Osteoblast (primary cell): ENCODE measurements at regions not wholly inside any gene's neighbourhood (a gene's known extent, or its start where the extent isn't known, plus 50 kb on each side); places are given as distances from the start of the nearest gene placed in this dataset.
A peak's percentile ranks its signal among the peaks of the same experiment; 100 is the strongest.

Experiments
- DNase-seq: peaks from one replicate; pipeline ENCODE4 v3.0.0; 2011; ENCODE audit warnings: low spot score, mixed read lengths; ENCODE audit not compliant: insufficient read length; ENCODE audit errors: missing footprints
- H2AFZ ChIP-seq: 2 replicates; pipeline ENCODE4 v1.6.0; 2011; ENCODE audit warnings: mild to moderate bottlenecking, low read length
- H3K27ac ChIP-seq: 2 replicates; pipeline ENCODE4 v1.5.1; 2011; ENCODE audit warnings: mild to moderate bottlenecking, low read depth, low read length, moderate library complexity
- H3K27me3 ChIP-seq: 2 replicates; pipeline ENCODE4 v1.6.0; 2012; ENCODE audit warnings: mild to moderate bottlenecking, control low read depth, inconsistent platforms, low read length, moderate library complexity; ENCODE audit not compliant: insufficient read depth
- H3K36me3 ChIP-seq: 2 replicates; pipeline ENCODE4 v1.5.1; 2011; ENCODE audit warnings: mild to moderate bottlenecking, low read length, control low read depth, moderate library complexity; ENCODE audit not compliant: insufficient read depth
- H3K4me1 ChIP-seq: 2 replicates; pipeline ENCODE4 v1.5.1; 2011; ENCODE audit warnings: mild to moderate bottlenecking, low read length, control low read depth, moderate library complexity; ENCODE audit not compliant: insufficient read depth
- H3K4me2 ChIP-seq: 2 replicates; pipeline ENCODE4 v1.6.0; 2011; ENCODE audit warnings: mild to moderate bottlenecking, low read length; ENCODE audit not compliant: insufficient read depth
- H3K4me3 ChIP-seq: fragments of 200-600 bp; sonication (generic); 3 replicates; pipeline ENCODE4 v1.5.1; 2012; ENCODE audit warnings: mild to moderate bottlenecking, low read length, inconsistent platforms; ENCODE audit not compliant: insufficient read depth
- H3K79me2 ChIP-seq: 2 replicates; pipeline ENCODE4 v1.6.0; 2012; ENCODE audit warnings: mild to moderate bottlenecking, low read length, control low read depth, inconsistent platforms; ENCODE audit not compliant: insufficient read depth
- H3K9me3 ChIP-seq: 2 replicates; pipeline ENCODE4 v1.5.1; 2011; ENCODE audit warnings: low read depth, low read length, control low read depth
- H4K20me1 ChIP-seq: 2 replicates; pipeline ENCODE4 v1.6.0; 2012; ENCODE audit warnings: mild to moderate bottlenecking, low read length, control low read depth; ENCODE audit not compliant: insufficient read depth
- TF ChIP-seq, protein P1 (sequence below): IDR thresholded peaks from 2 replicates; pipeline ENCODE4 v1.5.1; 2011; ENCODE audit warnings: mild to moderate bottlenecking, low read depth, low read length, moderate library complexity; ENCODE audit errors: extremely low read depth

DNA sequence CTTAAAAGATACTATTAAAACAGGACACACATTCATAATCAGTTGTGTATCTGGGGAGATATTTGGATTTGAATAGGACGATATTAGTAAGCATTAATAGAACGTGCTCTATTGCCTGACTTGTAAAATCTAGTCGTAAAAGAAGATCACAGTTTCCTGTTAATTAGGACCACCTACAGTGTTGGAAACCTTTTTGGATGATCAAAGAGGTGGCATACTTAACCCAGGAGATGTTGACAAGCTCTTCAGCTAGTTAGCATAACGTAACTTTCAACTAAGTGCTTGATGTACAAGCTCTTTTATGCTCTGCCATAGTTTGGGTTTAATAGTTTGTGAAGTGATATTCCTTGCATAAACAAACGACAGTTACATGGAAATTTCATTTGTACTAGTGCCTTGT is 293.3 kb upstream of the NR5A2 start:
- Histone ChIP-seq H4K20me1 (no peaks in the 10 kb centered on the region), H3K27me3 (no peaks in the 10 kb centered on the region), H3K27ac (no peak overlapping the region), H3K4me2 (peak overlapping the region; percentile 37), H3K9me3 (no peaks in the 10 kb centered on the region), H3K79me2 (no peaks in the 10 kb centered on the region), H3K4me3 (no peak overlapping the region), H3K36me3 (no peaks in the 10 kb centered on the region), H2AFZ (peak overlapping the region; percentile 64), H3K4me1 (no peaks in the 10 kb centered on the region)
- TF ChIP-seq, protein P1, sequence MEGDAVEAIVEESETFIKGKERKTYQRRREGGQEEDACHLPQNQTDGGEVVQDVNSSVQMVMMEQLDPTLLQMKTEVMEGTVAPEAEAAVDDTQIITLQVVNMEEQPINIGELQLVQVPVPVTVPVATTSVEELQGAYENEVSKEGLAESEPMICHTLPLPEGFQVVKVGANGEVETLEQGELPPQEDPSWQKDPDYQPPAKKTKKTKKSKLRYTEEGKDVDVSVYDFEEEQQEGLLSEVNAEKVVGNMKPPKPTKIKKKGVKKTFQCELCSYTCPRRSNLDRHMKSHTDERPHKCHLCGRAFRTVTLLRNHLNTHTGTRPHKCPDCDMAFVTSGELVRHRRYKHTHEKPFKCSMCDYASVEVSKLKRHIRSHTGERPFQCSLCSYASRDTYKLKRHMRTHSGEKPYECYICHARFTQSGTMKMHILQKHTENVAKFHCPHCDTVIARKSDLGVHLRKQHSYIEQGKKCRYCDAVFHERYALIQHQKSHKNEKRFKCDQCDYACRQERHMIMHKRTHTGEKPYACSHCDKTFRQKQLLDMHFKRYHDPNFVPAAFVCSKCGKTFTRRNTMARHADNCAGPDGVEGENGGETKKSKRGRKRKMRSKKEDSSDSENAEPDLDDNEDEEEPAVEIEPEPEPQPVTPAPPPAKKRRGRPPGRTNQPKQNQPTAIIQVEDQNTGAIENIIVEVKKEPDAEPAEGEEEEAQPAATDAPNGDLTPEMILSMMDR: no peak
- DNase-seq: no peak

DNA sequence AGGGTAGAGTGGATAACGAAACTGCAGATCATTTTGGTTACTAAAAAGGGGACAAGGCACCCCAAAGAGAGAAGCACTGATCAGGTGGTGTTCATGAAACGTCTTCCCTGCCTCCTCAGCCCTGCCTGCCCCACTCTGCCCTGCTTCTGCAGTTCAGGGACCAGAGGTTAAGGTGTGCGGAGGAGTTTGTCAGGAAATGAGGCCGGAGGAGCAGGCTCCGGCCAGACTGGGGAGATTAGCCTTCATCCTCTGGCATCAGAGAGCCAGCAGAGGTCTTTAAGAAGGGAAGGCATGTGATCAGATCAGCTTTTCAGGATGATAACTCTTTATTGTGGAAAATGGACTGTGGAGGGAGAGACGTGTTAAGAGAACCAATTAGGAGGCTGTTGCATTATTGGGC is 291.9 kb upstream of the NR5A2 start:
- H4K20me1 ChIP-seq: no peaks in the 10 kb centered on the region
- peak overlapping the region; percentile 34 for H3K4me2 ChIP-seq
- H3K79me2 ChIP-seq: no peaks in the 10 kb centered on the region
- H3K4me1 ChIP-seq: no peaks in the 10 kb centered on the region
- peak overlapping the region; percentile 83 for H2AFZ ChIP-seq
- no peak overlapping the region for H3K27ac ChIP-seq
- no peaks in the 10 kb centered on the region for H3K36me3 ChIP-seq
- H3K4me3 ChIP-seq: no peak overlapping the region
- no peaks in the 10 kb centered on the region for H3K27me3 ChIP-seq
- H3K9me3 ChIP-seq: no peaks in the 10 kb centered on the region
- DNase-seq: no peak
- TF ChIP-seq, protein P1: no peak

DNA sequence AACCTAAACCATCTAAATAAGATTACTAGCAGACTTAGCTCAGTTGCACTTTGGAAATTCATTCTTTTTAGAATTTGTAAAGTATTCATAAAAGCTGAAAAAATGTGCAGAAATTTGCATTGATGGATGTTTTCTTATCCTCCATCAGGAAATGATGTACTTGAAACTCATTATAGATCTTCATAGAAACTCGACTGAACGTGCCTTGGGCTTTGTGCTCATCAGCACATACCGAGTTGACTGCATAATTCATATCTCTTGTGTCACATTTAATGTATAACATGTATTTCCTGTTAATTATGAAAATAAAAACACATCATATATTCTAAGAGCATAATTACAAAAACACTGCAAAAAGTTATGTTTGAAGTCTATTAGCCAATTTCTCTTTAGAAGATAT is 290.9 kb upstream of the NR5A2 start:
- Histone ChIP-seq H3K4me2 (no peak overlapping the region), H4K20me1 (no peaks in the 10 kb centered on the region), H3K79me2 (no peaks in the 10 kb centered on the region), H3K4me1 (no peaks in the 10 kb centered on the region), H3K36me3 (no peaks in the 10 kb centered on the region), H2AFZ (no peak overlapping the region), H3K27me3 (no peaks in the 10 kb centered on the region), H3K4me3 (no peak overlapping the region), H3K27ac (no peak overlapping the region), H3K9me3 (no peaks in the 10 kb centered on the region)
- no peak for DNase-seq
- TF ChIP-seq, protein P1: no peak

DNA sequence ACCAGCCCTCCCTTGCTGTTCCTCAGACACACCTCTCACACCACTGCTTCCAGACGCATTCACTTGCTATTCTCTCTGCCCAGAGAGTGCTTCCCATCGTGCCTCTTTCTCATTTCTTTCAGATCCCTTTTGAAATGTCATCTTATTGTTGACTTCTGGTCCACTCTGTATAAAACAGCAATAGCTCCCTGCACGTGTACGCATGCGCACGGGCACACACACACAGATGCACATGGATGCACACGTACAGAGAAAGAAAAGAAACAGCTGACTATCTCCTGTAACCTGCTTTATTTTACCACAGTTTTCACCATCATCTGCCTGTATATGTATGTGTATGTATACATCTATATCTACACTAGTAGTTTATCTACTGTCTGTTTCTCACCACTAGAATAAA is 285.9 kb upstream of the NR5A2 start:
- H3K4me3 ChIP-seq: no peak overlapping the region
- no peak overlapping the region for H2AFZ ChIP-seq
- TF ChIP-seq, protein P1: no peak

More for the DNA sequence above, 285.9 kb upstream of the NR5A2 start:
- no peak for DNase-seq
- Histone ChIP-seq H4K20me1 (no peaks in the 10 kb centered on the region), H3K79me2 (no peaks in the 10 kb centered on the region), H3K36me3 (no peaks in the 10 kb centered on the region), H3K27ac (no peak overlapping the region), H3K4me1 (peaks cover 12% of the 10 kb centered on the region), H3K27me3 (peaks cover 4% of the 10 kb centered on the region), H3K4me2 (no peak overlapping the region), H3K9me3 (no peaks in the 10 kb centered on the region)
